GM18519 (cell line): ENCODE measurements at regions not wholly inside any gene's neighbourhood (a gene's known extent, or its start where the extent isn't known, plus 50 kb on each side); places are given as distances from the start of the nearest gene placed in this dataset.

Source experiments
- ATAC-seq: cut with Tn5 transposase; IDR thresholded peaks from one replicate; pipeline ENCODE4 v1.9.1; 2021; ENCODE audit warnings: mild to moderate bottlenecking, moderate library complexity; ENCODE audit not compliant: unreplicated experiment, low FRiP score

- ATAC-seq = no peak
Measured at GRCh38 chr18:53765211-53765610, 459.3 kb downstream of the MBD2 start.

GRCh38 chr18:53764086-53764485, 460.4 kb downstream of the MBD2 start:
- no peak for ATAC-seq

GRCh38 chr18:53757328-53757727, 467.1 kb downstream of the MBD2 start:
- no peak for ATAC-seq

GRCh38 chr18:53756610-53756972, 467.9 kb downstream of the MBD2 start:
- ATAC-seq = no peak

- ATAC-seq = no peak
Measured at GRCh38 chr18:53755914-53756609, 468.4 kb downstream of the MBD2 start.

GRCh38 chr18:53754154-53754553, 470.3 kb downstream of the MBD2 start:
- ATAC-seq = no peak

GRCh38 chr18:53753601-53754000, 470.9 kb downstream of the MBD2 start:
- no peak for ATAC-seq

GRCh38 chr18:53752781-53753367, 471.6 kb downstream of the MBD2 start:
- ATAC-seq = no peak

- no peak for ATAC-seq
Measured at GRCh38 chr18:53749766-53750165, 474.7 kb downstream of the MBD2 start.

- no peak for ATAC-seq
Measured at GRCh38 chr18:53747663-53748160, 476.8 kb downstream of the MBD2 start.

- no peak for ATAC-seq
Measured at GRCh38 chr18:53747210-53747609, 477.3 kb downstream of the MBD2 start.

- no peak for ATAC-seq
Measured at GRCh38 chr18:53745986-53746385, 478.5 kb downstream of the MBD2 start.

- no peak for ATAC-seq
Measured at GRCh38 chr18:53745224-53745967, 479.1 kb downstream of the MBD2 start.

GRCh38 chr18:53739700-53740099, 484.8 kb downstream of the MBD2 start:
- ATAC-seq = no peak

GRCh38 chr18:53735526-53735925, 488.9 kb downstream of the MBD2 start:
- no peak for ATAC-seq

- no peak for ATAC-seq
Measured at GRCh38 chr18:53715243-53715853, 509.1 kb downstream of the MBD2 start.

GRCh38 chr18:53710080-53710479, 514.4 kb downstream of the MBD2 start:
- ATAC-seq = no peak

GRCh38 chr18:53702480-53702879, 522.0 kb downstream of the MBD2 start:
- ATAC-seq = no peak

GRCh38 chr18:53701697-53702096, 522.8 kb downstream of the MBD2 start:
- ATAC-seq = no peak

GRCh38 chr18:53698907-53699306, 525.6 kb downstream of the MBD2 start:
- peak; percentile 67 for ATAC-seq

GRCh38 chr18:53689886-53690285, 534.6 kb downstream of the MBD2 start:
- no peak for ATAC-seq
